GM23338 (cell line): ENCODE measurements at regions not wholly inside any gene's neighbourhood (a gene's known extent, or its start where the extent isn't known, plus 50 kb on each side); places are given as distances from the start of the nearest gene placed in this dataset.

Experiments
- CTCF ChIP-seq, 2 experiments: fragments of 200-600 bp in 1 of 2; sonication (generic) in 1 of 2; conservative IDR thresholded peaks; 2 replicates each; pipeline versions ENCODE4 v1.5.1 to v1.6.1; 2016 to 2017; ENCODE audit warnings: antibody characterized with exemption in 2 of 2, low read depth in 2 of 2, mild to moderate bottlenecking in 2 of 2, moderate library complexity in 1 of 2
- EZH2 ChIP-seq: fragments of 200-600 bp; sonication (generic); IDR thresholded peaks from one replicate; pipeline ENCODE4 v1.8.0; 2017; ENCODE audit warnings: antibody characterized with exemption, mild to moderate bottlenecking, low read depth; ENCODE audit not compliant: unreplicated experiment
- EZH2phosphoT487 ChIP-seq: fragments of 200-600 bp; sonication (generic); IDR thresholded peaks from one replicate; pipeline ENCODE4 v1.8.1; 2018; ENCODE audit warnings: antibody characterized with exemption; ENCODE audit not compliant: unreplicated experiment
- NANOG ChIP-seq: IDR thresholded peaks from 2 replicates; pipeline ENCODE4 v1.6.1; 2016; ENCODE audit warnings: antibody characterized with exemption, borderline replicate concordance
- POLR2AphosphoS5 ChIP-seq: IDR thresholded peaks from 2 replicates; pipeline ENCODE4 v1.6.1; 2016; ENCODE audit warnings: antibody characterized with exemption, low read depth
- REST ChIP-seq: IDR thresholded peaks from one replicate; pipeline ENCODE4 v1.6.1; 2018; ENCODE audit warnings: antibody characterized with exemption; ENCODE audit not compliant: unreplicated experiment
- ZNF114 ChIP-seq: fragments of 250-450 bp; sonication (Bioruptor Pico); IDR thresholded peaks from 2 replicates; pipeline ENCODE4 v1.5.0; 2020; ENCODE audit warnings: mild to moderate bottlenecking, moderate library complexity
- ZNF331 ChIP-seq: fragments of 250-450 bp; sonication (Bioruptor Pico); IDR thresholded peaks from 2 replicates; pipeline ENCODE4 v1.5.0; 2020; ENCODE audit warnings: low read depth, mild to moderate bottlenecking, moderate library complexity
- ZNF462 ChIP-seq: fragments of 250-450 bp; sonication (Bioruptor Pico); IDR thresholded peaks from 2 replicates; pipeline ENCODE4 v1.5.0; 2020; ENCODE audit warnings: mild to moderate bottlenecking, moderate library complexity

- TF ChIP-seq CTCF (conservative IDR thresholded peaks at IDR 0.05; ENCODE audit: low read depth in 2 of 2): no peak
- no peak for TF ChIP-seq EZH2phosphoT487
- TF ChIP-seq REST: no peak
- TF ChIP-seq POLR2AphosphoS5: no peak
- no peak for TF ChIP-seq EZH2
- TF ChIP-seq ZNF114: no peak
- no peak for TF ChIP-seq ZNF462 (CRISPR knock-in tag)
- no peak for TF ChIP-seq ZNF331
- no peak for TF ChIP-seq NANOG
Observed at GRCh38 chr3:162150790-162151189, 654.2 kb downstream of the OTOL1 start.
